BLaER1 (cell line): ENCODE measurements at regions not wholly inside any gene's neighbourhood (a gene's known extent, or its start where the extent isn't known, plus 50 kb on each side); places are given as distances from the start of the nearest gene placed in this dataset.

Experiments
- H3K27ac ChIP-seq: shearing (Covaris generic); formaldehyde crosslinking; 2 replicates; pipeline ENCODE4 v1.8.1; 2022
- H3K27me3 ChIP-seq: shearing (Covaris generic); formaldehyde crosslinking; 2 replicates; pipeline ENCODE4 v1.8.1; 2022
- H3K36me3 ChIP-seq: shearing (Covaris generic); formaldehyde crosslinking; 2 replicates; pipeline ENCODE4 v1.8.1; 2022
- H3K4me1 ChIP-seq: shearing (Covaris generic); formaldehyde crosslinking; 2 replicates; pipeline ENCODE4 v1.8.1; 2022
- H3K4me2 ChIP-seq: shearing (Covaris generic); formaldehyde crosslinking; 2 replicates; pipeline ENCODE4 v1.8.1; 2022
- H3K4me3 ChIP-seq: shearing (Covaris generic); formaldehyde crosslinking; 2 replicates; pipeline ENCODE4 v1.8.1; 2022
- H3K9ac ChIP-seq: shearing (Covaris generic); formaldehyde crosslinking; 2 replicates; pipeline ENCODE4 v1.8.1; 2022
- H3K9me3 ChIP-seq: shearing (Covaris generic); formaldehyde crosslinking; 2 replicates; pipeline ENCODE4 v1.8.1; 2022
- H4K20me1 ChIP-seq: shearing (Covaris generic); formaldehyde crosslinking; 2 replicates; pipeline ENCODE4 v1.8.1; 2022
- Cebpa-rat ChIP-seq: shearing (Covaris generic); IDR thresholded peaks from 2 replicates; pipeline ENCODE4 v1.8.1; 2022

DNA sequence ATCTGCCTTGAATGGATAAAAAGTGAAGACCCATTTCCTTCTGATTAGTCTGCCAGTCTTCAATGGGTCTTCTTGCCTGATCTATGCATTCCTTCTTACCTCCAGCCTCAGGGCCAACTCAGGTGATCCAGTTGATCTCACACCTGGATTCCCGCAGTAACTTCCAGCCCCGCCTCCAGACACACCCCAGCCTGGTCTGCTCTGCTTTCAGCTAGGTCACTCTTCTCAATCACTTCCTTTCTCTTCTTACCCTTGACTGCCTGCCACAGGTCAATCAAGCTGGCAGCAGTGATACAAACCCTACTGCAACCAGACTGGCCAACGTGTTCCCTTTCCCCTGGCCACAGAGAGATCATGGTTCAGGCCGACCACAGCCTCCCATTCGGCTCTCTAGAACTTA is 263.6 kb downstream of the ZNF516 start:
- H3K9ac ChIP-seq: no peak overlapping the region
- no peak for TF ChIP-seq Cebpa-rat
- H3K4me2 ChIP-seq: no peak overlapping the region
- H3K4me1 ChIP-seq: no peaks in the 10 kb centered on the region
- H3K9me3 ChIP-seq: no peaks in the 10 kb centered on the region
- no peaks in the 10 kb centered on the region for H4K20me1 ChIP-seq
- no peaks in the 10 kb centered on the region for H3K27me3 ChIP-seq
- H3K36me3 ChIP-seq: no peaks in the 10 kb centered on the region
- H3K27ac ChIP-seq: no peak overlapping the region
- no peak overlapping the region for H3K4me3 ChIP-seq

- Histone ChIP-seq H3K4me2 (no peak overlapping the region), H3K27me3 (no peaks in the 10 kb centered on the region), H4K20me1 (no peaks in the 10 kb centered on the region), H3K4me3 (no peak overlapping the region), H3K9ac (no peak overlapping the region), H3K27ac (no peak overlapping the region), H3K9me3 (no peaks in the 10 kb centered on the region), H3K36me3 (no peaks in the 10 kb centered on the region), H3K4me1 (no peaks in the 10 kb centered on the region)
- TF ChIP-seq Cebpa-rat: no peak
These were observed 264.3 kb downstream of the ZNF516 start for GRCh38 chr18:76230791-76231190.

- H3K4me3 ChIP-seq: no peak overlapping the region
- no peaks in the 10 kb centered on the region for H3K9me3 ChIP-seq
- no peak overlapping the region for H3K9ac ChIP-seq
- no peak for TF ChIP-seq Cebpa-rat
- no peaks in the 10 kb centered on the region for H4K20me1 ChIP-seq
- H3K4me1 ChIP-seq: no peaks in the 10 kb centered on the region
- H3K27me3 ChIP-seq: no peaks in the 10 kb centered on the region
- no peaks in the 10 kb centered on the region for H3K36me3 ChIP-seq
- no peak overlapping the region for H3K4me2 ChIP-seq
- H3K27ac ChIP-seq: no peak overlapping the region
These were observed 266.3 kb downstream of the ZNF516 start for GRCh38 chr18:76228716-76229115.

DNA sequence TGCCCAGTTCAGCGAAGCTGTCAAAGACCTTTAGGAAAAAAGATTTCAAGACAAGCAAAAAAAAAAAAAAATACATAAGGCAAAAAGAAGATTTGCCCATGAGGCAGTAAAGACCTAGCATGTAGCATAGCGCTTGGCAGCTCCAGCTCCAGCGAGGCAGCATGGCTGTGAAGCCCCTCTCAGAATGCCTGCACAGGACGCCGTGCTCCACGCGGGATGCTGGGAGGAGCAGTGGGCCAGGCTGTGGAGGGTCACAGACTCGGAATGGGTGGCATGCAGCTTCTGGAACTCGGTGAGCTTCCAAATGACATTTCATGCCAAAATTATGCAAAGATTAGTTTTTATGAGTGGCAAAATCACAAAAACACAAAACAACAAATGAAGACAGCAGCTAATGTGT is 267.3 kb downstream of the ZNF516 start:
- H3K27me3 ChIP-seq: no peaks in the 10 kb centered on the region
- no peak for TF ChIP-seq Cebpa-rat
- no peaks in the 10 kb centered on the region for H4K20me1 ChIP-seq
- H3K36me3 ChIP-seq: no peaks in the 10 kb centered on the region
- no peak overlapping the region for H3K27ac ChIP-seq
- no peak overlapping the region for H3K4me3 ChIP-seq
- no peaks in the 10 kb centered on the region for H3K4me1 ChIP-seq
- H3K4me2 ChIP-seq: no peak overlapping the region
- no peaks in the 10 kb centered on the region for H3K9me3 ChIP-seq
- no peak overlapping the region for H3K9ac ChIP-seq

- TF ChIP-seq Cebpa-rat: no peak
- no peaks in the 10 kb centered on the region for H3K4me1 ChIP-seq
- no peaks in the 10 kb centered on the region for H3K9me3 ChIP-seq
- no peak overlapping the region for H3K27ac ChIP-seq
- no peaks in the 10 kb centered on the region for H4K20me1 ChIP-seq
- no peak overlapping the region for H3K4me2 ChIP-seq
- no peaks in the 10 kb centered on the region for H3K27me3 ChIP-seq
- H3K36me3 ChIP-seq: no peaks in the 10 kb centered on the region
- H3K4me3 ChIP-seq: no peak overlapping the region
- H3K9ac ChIP-seq: no peak overlapping the region
These were observed 271.6 kb downstream of the ZNF516 start for GRCh38 chr18:76223403-76223802.

DNA sequence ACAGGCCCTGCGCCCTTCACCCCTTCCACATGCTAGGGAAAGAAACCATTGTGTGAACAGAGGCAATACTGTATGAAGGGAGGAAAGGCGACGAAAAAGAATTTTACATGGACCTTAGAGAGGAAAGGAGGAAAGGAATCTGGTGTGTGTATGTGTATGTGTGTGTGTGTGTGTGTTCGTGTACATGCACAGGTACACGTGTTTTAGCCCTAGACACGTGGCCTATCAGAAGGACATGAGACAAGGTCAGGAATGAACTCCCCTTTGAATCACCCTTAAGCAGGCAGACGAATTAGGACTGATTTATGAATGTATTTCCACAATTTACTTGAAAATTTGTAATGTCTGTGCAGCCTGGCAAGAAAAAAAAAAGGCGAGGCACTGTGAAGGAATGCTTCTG is 276.0 kb downstream of the ZNF516 start:
- Histone ChIP-seq H3K27ac (no peak overlapping the region), H3K9me3 (no peaks in the 10 kb centered on the region), H3K9ac (no peak overlapping the region), H3K4me1 (peaks cover 2% of the 10 kb centered on the region; the same call in 1 of the 2 replicates), H3K4me2 (no peak overlapping the region), H4K20me1 (no peaks in the 10 kb centered on the region), H3K4me3 (no peak overlapping the region), H3K27me3 (no peaks in the 10 kb centered on the region), H3K36me3 (no peaks in the 10 kb centered on the region)
- TF ChIP-seq Cebpa-rat: no peak

- no peaks in the 10 kb centered on the region for H3K9me3 ChIP-seq
- no peaks in the 10 kb centered on the region for H3K36me3 ChIP-seq
- H3K9ac ChIP-seq: no peak overlapping the region
- no peak overlapping the region for H3K27ac ChIP-seq
- no peaks in the 10 kb centered on the region for H3K27me3 ChIP-seq
- H3K4me3 ChIP-seq: no peak overlapping the region
- no peak for TF ChIP-seq Cebpa-rat
- no peak overlapping the region for H3K4me2 ChIP-seq
- H4K20me1 ChIP-seq: no peaks in the 10 kb centered on the region
- H3K4me1 ChIP-seq: peaks cover 19% of the 10 kb centered on the region
These were observed 278.9 kb downstream of the ZNF516 start for GRCh38 chr18:76216096-76216495.

- Histone ChIP-seq H3K9ac (no peak overlapping the region), H3K9me3 (no peaks in the 10 kb centered on the region), H3K4me2 (peak overlapping the region; percentile 54), H3K4me1 (peaks cover 21% of the 10 kb centered on the region), H3K36me3 (no peaks in the 10 kb centered on the region), H3K27ac (no peak overlapping the region), H3K4me3 (no peak overlapping the region), H4K20me1 (no peaks in the 10 kb centered on the region), H3K27me3 (no peaks in the 10 kb centered on the region)
- TF ChIP-seq Cebpa-rat: no peak
These were observed 281.1 kb downstream of the ZNF516 start for GRCh38 chr18:76213991-76214390.

- Histone ChIP-seq H3K27me3 (no peaks in the 10 kb centered on the region), H3K9me3 (no peaks in the 10 kb centered on the region)
These were observed 282.1 kb downstream of the ZNF516 start for GRCh38 chr18:76212960-76213359.

DNA sequence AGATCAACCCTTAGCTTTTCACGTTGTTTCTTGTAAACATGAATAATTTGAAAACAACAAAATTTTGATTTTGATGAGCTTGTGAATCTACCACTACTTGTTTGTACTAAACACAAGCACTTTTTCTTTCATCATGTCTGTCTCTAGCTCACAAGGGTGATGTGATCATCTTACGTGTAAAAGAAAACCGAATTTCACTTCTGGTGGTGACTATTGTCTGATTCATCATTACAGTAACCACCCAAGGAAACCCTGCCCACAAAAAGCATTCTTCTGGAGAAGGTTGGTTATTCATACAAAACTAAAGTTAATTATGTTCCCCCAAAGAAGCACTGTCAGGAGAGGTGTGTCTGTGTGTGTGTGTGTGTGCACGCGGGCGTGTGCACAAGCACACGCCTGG is 285.4 kb downstream of the ZNF516 start:
- H3K36me3 ChIP-seq: no peaks in the 10 kb centered on the region
- H4K20me1 ChIP-seq: no peaks in the 10 kb centered on the region
- H3K4me1 ChIP-seq: peaks cover 28% of the 10 kb centered on the region
- H3K9ac ChIP-seq: no peak overlapping the region
- no peaks in the 10 kb centered on the region for H3K27me3 ChIP-seq
- H3K9me3 ChIP-seq: no peaks in the 10 kb centered on the region
- no peak overlapping the region for H3K27ac ChIP-seq
- no peak overlapping the region for H3K4me3 ChIP-seq
- no peak for TF ChIP-seq Cebpa-rat
- H3K4me2 ChIP-seq: no peak overlapping the region

More at GRCh38 chr18:76212960-76213359, 282.1 kb downstream of the ZNF516 start:
- peaks cover 28% of the 10 kb centered on the region for H3K4me1 ChIP-seq
- H3K27ac ChIP-seq: no peak overlapping the region
- H3K4me2 ChIP-seq: peak overlapping the region; percentile 54
- no peaks in the 10 kb centered on the region for H4K20me1 ChIP-seq
- no peak overlapping the region for H3K4me3 ChIP-seq
- TF ChIP-seq Cebpa-rat: no peak
- H3K9ac ChIP-seq: no peak overlapping the region
- no peaks in the 10 kb centered on the region for H3K36me3 ChIP-seq

DNA sequence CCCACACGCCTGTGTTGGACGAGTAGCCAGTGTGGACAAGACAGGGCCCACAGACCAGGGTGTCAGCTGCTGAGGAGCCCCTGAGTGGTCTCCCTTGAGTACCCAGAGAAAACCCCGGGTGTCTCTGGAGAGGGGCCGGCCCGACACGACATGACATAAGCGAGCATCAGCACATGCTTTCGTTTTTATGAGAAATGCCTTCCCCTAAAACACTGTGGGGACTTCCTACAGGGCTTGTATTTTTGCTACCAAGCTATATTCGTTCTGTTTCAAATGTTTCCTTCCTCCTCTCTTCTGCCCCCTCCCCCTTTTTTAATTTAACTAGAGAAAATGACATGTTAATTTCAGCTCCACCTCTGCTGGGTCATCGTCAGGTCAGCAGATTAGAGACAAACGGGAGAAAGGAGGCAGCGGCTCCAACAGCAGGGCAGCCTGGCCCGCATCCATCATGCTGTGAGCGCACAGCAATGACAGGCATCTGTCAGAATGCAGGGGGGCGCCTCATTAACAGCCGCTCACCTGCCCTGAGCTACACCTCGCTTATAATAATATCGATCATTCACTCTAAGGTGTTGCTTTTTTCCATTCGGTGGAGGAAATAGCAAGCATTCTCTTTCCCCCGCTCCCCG is 286.2 kb downstream of the ZNF516 start:
- H3K9me3 ChIP-seq: no peaks in the 10 kb centered on the region
- no peaks in the 10 kb centered on the region for H3K36me3 ChIP-seq
- H4K20me1 ChIP-seq: no peaks in the 10 kb centered on the region
- H3K27ac ChIP-seq: no peak overlapping the region
- no peak overlapping the region for H3K9ac ChIP-seq
- peak overlapping the region; percentile 40 for H3K4me2 ChIP-seq
- no peaks in the 10 kb centered on the region for H3K27me3 ChIP-seq
- TF ChIP-seq Cebpa-rat: no peak
- no peak overlapping the region for H3K4me3 ChIP-seq
- peaks cover 23% of the 10 kb centered on the region for H3K4me1 ChIP-seq
